Transverse colon (tissue), 4 donors: ENCODE measurements at regions not wholly inside any gene's neighbourhood (a gene's known extent, or its start where the extent isn't known, plus 50 kb on each side); places are given as distances from the start of the nearest gene placed in this dataset.

Source experiments
- DNase-seq: peaks from one replicate; pipeline ENCODE4 v3.0.0-alpha.2; 2019
- H3K27ac ChIP-seq, 4 donors: fragments of 200-600 bp; sonication (generic); 2 replicates each; pipeline ENCODE4 v1.5.1; 2016 to 2018; ENCODE audit warnings: inconsistent platforms in 4 of 4
- H3K27me3 ChIP-seq: fragments of 200-600 bp; sonication (generic); 2 replicates; pipeline ENCODE4 v1.5.1; 2017; ENCODE audit warnings: inconsistent platforms
- H3K36me3 ChIP-seq, 4 donors: fragments of 200-600 bp; sonication (generic); 2 replicates each; pipeline ENCODE4 v1.5.1; 2017 to 2019; ENCODE audit warnings: inconsistent platforms in 4 of 4
- H3K4me1 ChIP-seq, 4 donors: fragments of 200-600 bp; sonication (generic); 2 replicates each; pipeline ENCODE4 v1.5.1; 2017 to 2020; ENCODE audit warnings: inconsistent platforms in 4 of 4
- H3K4me3 ChIP-seq, 4 donors: fragments of 200-600 bp; sonication (generic); 1 replicate in 1 of 4; 2 replicates in 3 of 4; pipeline versions ENCODE4 v1.5.1 to v1.6.1; 2017 to 2019; ENCODE audit warnings: inconsistent platforms in 4 of 4
- H3K9me3 ChIP-seq, 2 donors: fragments of 200-600 bp; sonication (generic); 2 replicates each; pipeline ENCODE4 v1.5.1; 2017 to 2019; ENCODE audit warnings: inconsistent platforms in 2 of 2
- EP300 ChIP-seq: sonication (generic); formaldehyde crosslinking; IDR thresholded peaks from one replicate; pipeline ENCODE4 v1.6.1; 2017; ENCODE audit warnings: antibody characterized with exemption, low read depth
- POLR2A ChIP-seq: fragments of 450-650 bp; IDR thresholded peaks from one replicate; pipeline ENCODE4 v1.6.1; 2016; ENCODE audit warnings: antibody characterized with exemption, mild to moderate bottlenecking, moderate library complexity
- POLR2AphosphoS5 ChIP-seq, 3 donors: sonication (generic); formaldehyde crosslinking; IDR thresholded peaks; one replicate each; pipeline ENCODE4 v1.6.1; 2016; ENCODE audit warnings: antibody characterized with exemption in 3 of 3
- WGBS, 2 donors: methylation state at CpG; one replicate each; pipeline ENCODE4 v1.1.5; 2018; ENCODE audit warnings: low coverage in 1 of 2; 5-methylcytosine and 5-hydroxymethylcytosine counted together
- in situ Hi-C, 4 donors: fragments of 200-750 bp; cut with MboI; loops; one replicate each; pipeline versions ENCODE4 v1.15.0 to v1.15.1; 2017; ENCODE audit warnings: low sequenced_read_pairs in 3 of 4, low pct_ligation_motif_present in 1 of 4, low pct_unique_long_range_greater_than_20kb in 1 of 4
- intact Hi-C: fragments of 100-400 bp; cut with DNase I; formaldehyde crosslinking; loops from one replicate; pipeline ENCODE4 v1.15.1; 2023; ENCODE audit warnings: low total_unique reads
- TF ChIP-seq, protein P1 (sequence below), 5 experiments: fragments of 200-600 bp in 3 of 5; fragments of 450-650 bp in 2 of 5; sonication (generic) in 3 of 5; IDR thresholded peaks; 1 replicate in 2 of 5; 2 replicates in 3 of 5; pipeline ENCODE4 v1.5.1; 2016 to 2017; ENCODE audit warnings: antibody characterized with exemption in 5 of 5, inconsistent platforms in 3 of 5, mild to moderate bottlenecking in 2 of 5, moderate library complexity in 1 of 5

DNA sequence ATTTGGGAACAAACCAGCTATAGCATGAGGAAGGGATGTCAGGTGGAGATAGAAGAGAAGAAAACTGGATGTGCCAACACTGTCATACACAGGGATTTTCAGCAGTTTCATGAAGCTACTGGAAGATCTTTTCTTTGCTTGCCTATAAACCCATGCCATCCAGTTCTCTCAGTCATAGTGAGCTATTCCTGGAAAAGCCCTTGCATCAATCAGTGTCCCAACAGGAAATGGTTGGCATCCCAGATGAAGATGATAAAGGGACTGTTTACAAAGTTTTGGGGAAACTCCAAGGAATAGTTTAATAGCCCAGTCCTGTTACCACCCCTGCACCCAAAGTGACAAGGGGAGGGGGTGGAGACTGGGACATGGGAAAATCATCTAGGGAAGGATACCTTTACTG lies 58.5 kb upstream of the ARGLU1 start:
- no peak overlapping the region for H3K4me3 ChIP-seq
- no peaks in the 10 kb centered on the region for H3K4me1 ChIP-seq
- no peak for DNase-seq
- no peak overlapping the region for H3K27ac ChIP-seq
- no peaks in the 10 kb centered on the region for H3K9me3 ChIP-seq
- in situ Hi-C loops, result no loop called here
- H3K36me3 ChIP-seq, result no peaks in the 10 kb centered on the region
- H3K27me3 ChIP-seq, result no peaks in the 10 kb centered on the region
- TF ChIP-seq EP300, result no peak
- TF ChIP-seq, protein P1, sequence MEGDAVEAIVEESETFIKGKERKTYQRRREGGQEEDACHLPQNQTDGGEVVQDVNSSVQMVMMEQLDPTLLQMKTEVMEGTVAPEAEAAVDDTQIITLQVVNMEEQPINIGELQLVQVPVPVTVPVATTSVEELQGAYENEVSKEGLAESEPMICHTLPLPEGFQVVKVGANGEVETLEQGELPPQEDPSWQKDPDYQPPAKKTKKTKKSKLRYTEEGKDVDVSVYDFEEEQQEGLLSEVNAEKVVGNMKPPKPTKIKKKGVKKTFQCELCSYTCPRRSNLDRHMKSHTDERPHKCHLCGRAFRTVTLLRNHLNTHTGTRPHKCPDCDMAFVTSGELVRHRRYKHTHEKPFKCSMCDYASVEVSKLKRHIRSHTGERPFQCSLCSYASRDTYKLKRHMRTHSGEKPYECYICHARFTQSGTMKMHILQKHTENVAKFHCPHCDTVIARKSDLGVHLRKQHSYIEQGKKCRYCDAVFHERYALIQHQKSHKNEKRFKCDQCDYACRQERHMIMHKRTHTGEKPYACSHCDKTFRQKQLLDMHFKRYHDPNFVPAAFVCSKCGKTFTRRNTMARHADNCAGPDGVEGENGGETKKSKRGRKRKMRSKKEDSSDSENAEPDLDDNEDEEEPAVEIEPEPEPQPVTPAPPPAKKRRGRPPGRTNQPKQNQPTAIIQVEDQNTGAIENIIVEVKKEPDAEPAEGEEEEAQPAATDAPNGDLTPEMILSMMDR (IDR thresholded peaks at IDR 0.05), result no peak
- no peak for TF ChIP-seq POLR2AphosphoS5 (IDR thresholded peaks at IDR 0.05)
- TF ChIP-seq POLR2A, result no peak
- intact Hi-C loops, result no loop called here

DNA sequence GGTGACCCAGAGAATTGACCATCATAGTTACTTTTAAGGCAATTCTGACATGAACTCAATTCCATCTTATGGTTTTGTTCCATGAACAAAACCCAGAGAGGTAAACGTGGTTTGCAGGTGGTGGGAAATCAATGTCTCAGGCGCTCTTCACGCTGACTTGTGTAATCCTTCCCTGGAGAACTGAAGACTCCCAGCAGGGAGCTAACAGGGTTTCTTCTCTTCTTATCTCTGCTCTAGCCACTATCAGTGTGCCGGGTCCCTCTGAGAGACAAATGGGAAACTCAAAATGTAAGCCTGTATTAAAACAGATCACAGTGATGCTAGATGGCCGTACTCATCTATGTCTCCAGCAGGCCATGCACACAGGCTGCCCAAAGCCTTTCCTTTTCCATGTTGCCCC lies 57.6 kb upstream of the ARGLU1 start:
- in situ Hi-C loops (no loop called here), intact Hi-C loops (no loop called here)
- 68 to 76% methylated on average over 5 of the region's 5 CpGs for WGBS, 2 donors
- Histone ChIP-seq H3K4me1 (no peaks in the 10 kb centered on the region), H3K27me3 (no peaks in the 10 kb centered on the region), H3K27ac (no peak overlapping the region), H3K36me3 (no peaks in the 10 kb centered on the region), H3K4me3 (no peak overlapping the region), H3K9me3 (no peaks in the 10 kb centered on the region)
- no peak for DNase-seq
- TF ChIP-seq POLR2A, result no peak
- no peak for TF ChIP-seq EP300
- TF ChIP-seq, protein P1 (IDR thresholded peaks at IDR 0.05), result no peak
- no peak for TF ChIP-seq POLR2AphosphoS5 (IDR thresholded peaks at IDR 0.05)

DNA sequence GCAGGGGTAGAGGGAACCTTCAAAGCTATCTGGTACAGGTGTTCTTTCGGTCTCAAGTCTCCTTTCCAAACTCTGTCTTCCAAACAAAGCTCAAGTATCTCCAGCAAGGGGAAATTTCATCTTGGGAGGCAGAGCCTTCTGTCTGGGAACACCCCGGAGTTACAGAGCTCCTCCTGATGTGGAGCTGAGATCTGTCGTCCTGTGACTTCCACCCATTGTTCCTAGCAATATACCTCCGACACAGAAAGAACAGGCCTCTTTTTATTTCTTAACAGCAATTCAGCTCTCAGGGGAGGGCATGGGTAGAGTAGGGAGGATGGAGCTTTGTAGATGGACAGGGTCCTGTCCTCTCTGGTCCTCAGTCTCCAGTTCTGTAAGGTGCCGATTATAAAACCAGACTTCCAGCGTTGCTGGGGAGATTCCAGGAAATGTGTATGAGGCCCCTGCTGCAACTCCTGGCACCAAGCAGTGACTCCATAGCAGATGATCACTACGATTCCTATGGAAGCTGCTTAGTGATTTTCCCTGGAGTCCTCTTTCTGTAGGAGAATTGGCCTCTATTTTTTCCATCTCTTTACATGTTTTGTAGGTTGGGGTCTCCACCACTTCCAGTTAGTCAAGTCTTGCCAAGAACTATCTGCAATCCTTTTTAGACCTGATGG lies 56.0 kb upstream of the ARGLU1 start:
- Histone ChIP-seq H3K27ac (no peak overlapping the region), H3K4me3 (no peak overlapping the region), H3K27me3 (no peaks in the 10 kb centered on the region), H3K36me3 (no peaks in the 10 kb centered on the region), H3K4me1 (peaks cover 0 to 5% (median 2%) of the 10 kb centered on the region in 4 donors), H3K9me3 (no peaks in the 10 kb centered on the region)
- in situ Hi-C loops (no loop called here), intact Hi-C loops (no loop called here)
- no peak for DNase-seq
- TF ChIP-seq POLR2A, result no peak
- TF ChIP-seq POLR2AphosphoS5 (IDR thresholded peaks at IDR 0.05), result no peak
- TF ChIP-seq EP300, result no peak
- TF ChIP-seq, protein P1 (IDR thresholded peaks at IDR 0.05), result no peak
- WGBS, 2 donors, result 77 to 82% methylated on average over 3 to 7 of the region's 7 CpGs

DNA sequence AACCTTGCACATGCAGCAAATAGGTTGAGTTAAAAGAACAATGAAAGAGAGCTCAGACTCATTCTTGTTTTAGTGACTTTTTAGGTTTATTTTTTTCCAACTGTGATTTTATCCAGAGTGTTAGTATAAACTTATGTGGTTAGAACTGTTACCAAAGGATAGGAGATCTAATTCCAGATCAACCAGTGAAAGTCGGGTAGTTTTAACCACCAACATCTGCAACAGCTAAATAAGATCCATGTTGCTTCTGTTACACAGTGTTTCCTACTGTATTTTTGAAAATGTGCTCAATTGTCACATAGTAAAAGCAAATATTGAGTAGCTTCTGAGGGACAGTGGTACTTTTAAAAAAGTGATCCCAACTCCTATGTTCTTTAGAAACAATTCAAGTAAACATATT lies 53.9 kb upstream of the ARGLU1 start:
- intact Hi-C loops, result no loop called here
- WGBS, 2 donors, result 55 to 60% methylated on average over 1 of the region's 1 CpG

More for the DNA sequence above, 53.9 kb upstream of the ARGLU1 start:
- H3K9me3 ChIP-seq, result no peaks in the 10 kb centered on the region
- H3K4me1 ChIP-seq, result peaks cover 0 to 5% (median 2%) of the 10 kb centered on the region in 4 donors
- no peak for DNase-seq
- no peak overlapping the region for H3K4me3 ChIP-seq
- TF ChIP-seq POLR2A (no peak), POLR2AphosphoS5 (IDR thresholded peaks at IDR 0.05) (no peak), EP300 (no peak)
- TF ChIP-seq, protein P1 (IDR thresholded peaks at IDR 0.05), result no peak
- no peak overlapping the region for H3K27ac ChIP-seq
- no peaks in the 10 kb centered on the region for H3K36me3 ChIP-seq
- in situ Hi-C loops, result no loop called here
- H3K27me3 ChIP-seq, result no peaks in the 10 kb centered on the region
